Stimulated activated CD8-positive, alpha-beta memory T cell treated with anti-CD3 and anti-CD28 coated beads, Interleukin-15, amount 100 ng/mL, for 24 hours (primary cell): ENCODE measurements at regions not wholly inside any gene's neighbourhood (a gene's known extent, or its start where the extent isn't known, plus 50 kb on each side); places are given as distances from the start of the nearest gene placed in this dataset.

Source experiments
- DNase-seq: peaks from one replicate; pipeline ENCODE4 v3.0.0-alpha.2; 2020; ENCODE audit warnings: low read depth

GRCh38 chr15:70185251-70185711 is 87.6 kb upstream of the TLE3 start:
- DNase-seq: no peak

GRCh38 chr15:70182858-70183695 is 85.4 kb upstream of the TLE3 start:
- no peak for DNase-seq

- DNase-seq: no peak
These were observed 84.0 kb upstream of the TLE3 start for GRCh38 chr15:70181626-70182255.

GRCh38 chr15:70180186-70180875 is 82.6 kb upstream of the TLE3 start:
- no peak for DNase-seq

GRCh38 chr15:70179309-70179892 is 81.7 kb upstream of the TLE3 start:
- no peak for DNase-seq

- no peak for DNase-seq
These were observed 80.8 kb upstream of the TLE3 start for GRCh38 chr15:70178335-70179084.

- no peak for DNase-seq
These were observed 75.0 kb upstream of the TLE3 start for GRCh38 chr15:70172566-70173225.

GRCh38 chr15:70172124-70172523 is 74.4 kb upstream of the TLE3 start:
- DNase-seq: no peak

- DNase-seq: no peak
These were observed 73.7 kb upstream of the TLE3 start for GRCh38 chr15:70171256-70171886.

- DNase-seq: no peak
These were observed 72.5 kb upstream of the TLE3 start for GRCh38 chr15:70170096-70170699.

GRCh38 chr15:70169147-70169546 is 71.4 kb upstream of the TLE3 start:
- no peak for DNase-seq

- no peak for DNase-seq
These were observed 69.4 kb upstream of the TLE3 start for GRCh38 chr15:70167155-70167554.

- no peak for DNase-seq
These were observed 68.9 kb upstream of the TLE3 start for GRCh38 chr15:70166506-70167087.

- no peak for DNase-seq
These were observed 68.1 kb upstream of the TLE3 start for GRCh38 chr15:70165716-70166284.

- no peak for DNase-seq
These were observed 67.4 kb upstream of the TLE3 start for GRCh38 chr15:70164910-70165715.

GRCh38 chr15:70164156-70164900 is 66.6 kb upstream of the TLE3 start:
- no peak for DNase-seq

- DNase-seq: no peak
These were observed 63.3 kb upstream of the TLE3 start for GRCh38 chr15:70160803-70161565.
